BLaER1 treated with 17β-estradiol and CSF1 and Interleukin-3, amounts not matched to agents 10 nM and 100 nM (cell line): ENCODE measurements at regions not wholly inside any gene's neighbourhood (a gene's known extent, or its start where the extent isn't known, plus 50 kb on each side); places are given as distances from the start of the nearest gene placed in this dataset.
"Not testable (repeated sequence)": the region's sequence is repeated elsewhere in the genome, so short reads cannot be mapped to it uniquely, and the experiment has no call there.

Experiments used
- H3K27ac ChIP-seq, 11 experiments: shearing (Covaris generic); formaldehyde crosslinking; 2 replicates each; pipeline ENCODE4 v1.8.1; 2022
- H3K27me3 ChIP-seq, 11 experiments: shearing (Covaris generic); formaldehyde crosslinking; 2 replicates each; pipeline ENCODE4 v1.8.1; 2022
- H3K36me3 ChIP-seq, 11 experiments: shearing (Covaris generic); formaldehyde crosslinking; 2 replicates each; pipeline ENCODE4 v1.8.1; 2022
- H3K4me1 ChIP-seq, 10 experiments: shearing (Covaris generic); formaldehyde crosslinking; 2 replicates each; pipeline ENCODE4 v1.8.1; 2022
- H3K4me2 ChIP-seq, 11 experiments: shearing (Covaris generic); formaldehyde crosslinking; 2 replicates each; pipeline ENCODE4 v1.8.1; 2022
- H3K4me3 ChIP-seq, 10 experiments: shearing (Covaris generic); formaldehyde crosslinking; 2 replicates each; pipeline ENCODE4 v1.8.1; 2022
- H3K9ac ChIP-seq, 11 experiments: shearing (Covaris generic); formaldehyde crosslinking; 2 replicates each; pipeline ENCODE4 v1.8.1; 2022
- H3K9me3 ChIP-seq, 11 experiments: shearing (Covaris generic); formaldehyde crosslinking; replicated peaks in 1 of 11; 2 replicates each; pipeline ENCODE4 v1.8.1; 2022
- H4K20me1 ChIP-seq, 11 experiments: shearing (Covaris generic); formaldehyde crosslinking; 2 replicates each; pipeline ENCODE4 v1.8.1; 2022
- Cebpa-rat ChIP-seq, 11 experiments: shearing (Covaris generic); IDR thresholded peaks; 2 replicates each; pipeline ENCODE4 v1.8.1; 2022

- Histone ChIP-seq H3K4me2 (no peak overlapping the region), H3K9ac (no peak overlapping the region), H3K4me3 (no peak overlapping the region), H4K20me1 (no peaks in the 10 kb centered on the region), H3K36me3 (no peaks in the 10 kb centered on the region), H3K9me3 (peaks cover 0 to 9% (median 0%) of the 10 kb centered on the region in 11 experiments; a peak in 2 of 22 replicates), H3K4me1 (0 out of 20 replicates have a peak, but pooled peaks cover 0 to 7% (median 0%) of the 10 kb centered on the region in 10 experiments), H3K27ac (no peak overlapping the region), H3K27me3 (no peaks in the 10 kb centered on the region)
- TF ChIP-seq Cebpa-rat (IDR thresholded peaks at IDR 0.05) = no peak
Measured at GRCh38 chr7:152544971-152545619, 109.3 kb upstream of the KMT2C start.

- 0 out of 20 replicates have a peak, but pooled peaks cover 0 to 7% (median 0%) of the 10 kb centered on the region in 10 experiments for H3K4me1 ChIP-seq
- no peak overlapping the region for H3K9ac ChIP-seq
- no peaks in the 10 kb centered on the region for H3K36me3 ChIP-seq
- no peak overlapping the region for H3K27ac ChIP-seq
- no peak overlapping the region for H3K4me3 ChIP-seq
- H3K9me3 ChIP-seq = peaks cover 0 to 9% (median 0%) of the 10 kb centered on the region in 11 experiments; a peak in 2 of 22 replicates
- H3K4me2 ChIP-seq = no peak overlapping the region
- H4K20me1 ChIP-seq = no peaks in the 10 kb centered on the region
- no peak for TF ChIP-seq Cebpa-rat (IDR thresholded peaks at IDR 0.05)
- no peaks in the 10 kb centered on the region for H3K27me3 ChIP-seq
Measured at GRCh38 chr7:152544481-152544927, 108.7 kb upstream of the KMT2C start.

GRCh38 chr7:152543799-152544198, 108.0 kb upstream of the KMT2C start:
- Histone ChIP-seq H3K4me3 (no peak overlapping the region), H3K4me1 (0 out of 20 replicates have a peak, but pooled peaks cover 0 to 7% (median 0%) of the 10 kb centered on the region in 10 experiments), H3K9ac (no peak overlapping the region), H3K9me3 (peaks cover 0 to 9% (median 0%) of the 10 kb centered on the region in 11 experiments; a peak in 4 of 22 replicates), H3K36me3 (no peaks in the 10 kb centered on the region), H4K20me1 (no peaks in the 10 kb centered on the region), H3K27ac (no peak overlapping the region), H3K27me3 (no peaks in the 10 kb centered on the region), H3K4me2 (no peak overlapping the region)
- no peak for TF ChIP-seq Cebpa-rat (IDR thresholded peaks at IDR 0.05)

GRCh38 chr7:152541892-152542291, 106.1 kb upstream of the KMT2C start:
- Histone ChIP-seq H3K9me3 (peaks cover 0 to 12% (median 0%) of the 10 kb centered on the region in 11 experiments; a peak in 4 of 22 replicates), H3K27ac (no peak overlapping the region), H4K20me1 (no peaks in the 10 kb centered on the region), H3K4me2 (no peak overlapping the region), H3K4me3 (no peak overlapping the region), H3K27me3 (no peaks in the 10 kb centered on the region), H3K4me1 (0 out of 20 replicates have a peak, but pooled peaks cover 0 to 7% (median 0%) of the 10 kb centered on the region in 10 experiments), H3K9ac (no peak overlapping the region), H3K36me3 (no peaks in the 10 kb centered on the region)
- no peak for TF ChIP-seq Cebpa-rat (IDR thresholded peaks at IDR 0.05)

- not testable (repeated sequence) for H3K27me3 ChIP-seq, H3K4me3 ChIP-seq, H4K20me1 ChIP-seq, H3K27ac ChIP-seq, H3K4me1 ChIP-seq, H3K36me3 ChIP-seq, H3K9ac ChIP-seq, H3K4me2 ChIP-seq
- H3K9me3 ChIP-seq = peaks cover 7 to 20% (median 8%) of the 10 kb centered on the region in 11 experiments; a peak in 20 of 22 replicates
Measured at GRCh38 chr7:152539190-152539495, 103.3 kb upstream of the KMT2C start.

- not testable (repeated sequence) for H3K4me2 ChIP-seq, H3K4me1 ChIP-seq, H3K36me3 ChIP-seq, H3K4me3 ChIP-seq, H3K27ac ChIP-seq, H3K9ac ChIP-seq, H3K27me3 ChIP-seq, H4K20me1 ChIP-seq
- H3K9me3 ChIP-seq = peaks cover 7 to 26% (median 12%) of the 10 kb centered on the region in 11 experiments; a peak in 20 of 22 replicates
Measured at GRCh38 chr7:152538346-152539189, 102.8 kb upstream of the KMT2C start.

- Histone ChIP-seq H3K27ac (no peak overlapping the region), H4K20me1 (no peaks in the 10 kb centered on the region), H3K4me2 (no peak overlapping the region), H3K9me3 (peaks cover 7 to 35% (median 15%) of the 10 kb centered on the region in 11 experiments; a peak in 20 of 22 replicates), H3K4me3 (no peak overlapping the region), H3K9ac (no peak overlapping the region), H3K27me3 (no peaks in the 10 kb centered on the region), H3K36me3 (no peaks in the 10 kb centered on the region), H3K4me1 (0 out of 20 replicates have a peak, but pooled peaks cover 0 to 7% (median 0%) of the 10 kb centered on the region in 10 experiments)
- TF ChIP-seq Cebpa-rat (IDR thresholded peaks at IDR 0.05) = no peak
Measured at GRCh38 chr7:152537639-152538038, 101.8 kb upstream of the KMT2C start.

- H3K27ac ChIP-seq = no peak overlapping the region
- H3K27me3 ChIP-seq = no peaks in the 10 kb centered on the region
- no peaks in the 10 kb centered on the region for H3K36me3 ChIP-seq
- H3K9ac ChIP-seq = no peak overlapping the region
- TF ChIP-seq Cebpa-rat (IDR thresholded peaks at IDR 0.05) = no peak
- no peak overlapping the region for H3K4me2 ChIP-seq
- H4K20me1 ChIP-seq = no peaks in the 10 kb centered on the region
- H3K4me3 ChIP-seq = no peak overlapping the region
- H3K9me3 ChIP-seq = peaks cover 0 to 10% (median 0%) of the 10 kb centered on the region in 11 experiments; a peak in 7 of 22 replicates
- no peaks in the 10 kb centered on the region for H3K4me1 ChIP-seq
Measured at GRCh38 chr7:152528612-152529011, 92.8 kb upstream of the KMT2C start.

- H3K9ac ChIP-seq = no peak overlapping the region
- H3K9me3 ChIP-seq = peaks cover 0 to under 1% (median 0%) of the 10 kb centered on the region in 11 experiments; a peak in 3 of 22 replicates
Measured at GRCh38 chr7:152527610-152528032, 91.8 kb upstream of the KMT2C start.

More at GRCh38 chr7:152527610-152528032, 91.8 kb upstream of the KMT2C start:
- no peaks in the 10 kb centered on the region for H4K20me1 ChIP-seq
- H3K4me1 ChIP-seq = peaks cover 0 to 4% (median under 1%) of the 10 kb centered on the region in 10 experiments; a peak in 7 of 20 replicates
- H3K36me3 ChIP-seq = no peaks in the 10 kb centered on the region
- TF ChIP-seq Cebpa-rat (IDR thresholded peaks at IDR 0.05) = no peak
- H3K27me3 ChIP-seq = no peaks in the 10 kb centered on the region
- H3K27ac ChIP-seq = no peak overlapping the region
- H3K4me2 ChIP-seq = no peak overlapping the region
- no peak overlapping the region for H3K4me3 ChIP-seq
